Liver (tissue), 8 donors: ENCODE measurements at regions not wholly inside any gene's neighbourhood (a gene's known extent, or its start where the extent isn't known, plus 50 kb on each side); places are given as distances from the start of the nearest gene placed in this dataset.
A peak's percentile ranks its signal among the peaks of the same experiment; 100 is the strongest.
"Not testable (repeated sequence)": the region's sequence is repeated elsewhere in the genome, so short reads cannot be mapped to it uniquely, and the experiment has no call there.

Source experiments
- DNase-seq: peaks from one replicate; pipeline ENCODE4 v3.0.0-alpha.2; 2017; ENCODE audit warnings: low spot score
- H3K27ac ChIP-seq, 2 donors: one replicate each; pipeline ENCODE4 v1.7.0; 2013; ENCODE audit warnings: inconsistent platforms in 2 of 2, low read length in 2 of 2, control low read depth in 1 of 2, low read depth in 1 of 2, mild to moderate bottlenecking in 1 of 2
- H3K27me3 ChIP-seq, 4 donors: one replicate each; pipeline versions ENCODE4 v1.6.1 to v1.7.0; 2013; ENCODE audit warnings: low read length in 3 of 4, inconsistent platforms in 1 of 4, mild to moderate bottlenecking in 1 of 4, moderate library complexity in 1 of 4; ENCODE audit not compliant: control insufficient read depth in 4 of 4, insufficient read depth in 4 of 4
- H3K36me3 ChIP-seq, 4 donors: one replicate each; pipeline versions ENCODE4 v1.6.1 to v1.7.0; 2013; ENCODE audit warnings: low read length in 3 of 4, mild to moderate bottlenecking in 3 of 4, low read depth in 1 of 4, moderate library complexity in 1 of 4; ENCODE audit not compliant: control insufficient read depth in 4 of 4, insufficient read depth in 3 of 4
- H3K4me1 ChIP-seq, 4 donors: one replicate each; pipeline versions ENCODE4 v1.6.1 to v1.7.0; 2013; ENCODE audit warnings: low read length in 3 of 4, mild to moderate bottlenecking in 3 of 4, moderate library complexity in 1 of 4; ENCODE audit not compliant: control insufficient read depth in 4 of 4, insufficient read depth in 4 of 4
- H3K4me3 ChIP-seq, 3 donors: one replicate each; pipeline versions ENCODE4 v1.6.1 to v1.7.0; 2013; ENCODE audit warnings: low read length in 3 of 3, control low read depth in 1 of 3, low read depth in 1 of 3, mild to moderate bottlenecking in 1 of 3
- H3K9ac ChIP-seq, 2 donors: one replicate each; pipeline ENCODE4 v1.7.0; 2013; ENCODE audit warnings: low read length in 2 of 2, mild to moderate bottlenecking in 2 of 2, moderate library complexity in 2 of 2, control low read depth in 1 of 2, low read depth in 1 of 2
- H3K9me3 ChIP-seq, 4 donors: one replicate each; pipeline versions ENCODE4 v1.6.1 to v1.7.0; 2013; ENCODE audit warnings: low read length in 3 of 4; ENCODE audit not compliant: control insufficient read depth in 4 of 4
- ATF3 ChIP-seq: IDR thresholded peaks from 2 replicates; pipeline ENCODE4 v1.6.1; 2016; ENCODE audit warnings: antibody characterized with exemption
- CTCF ChIP-seq: fragments of 150-350 bp; IDR thresholded peaks from 2 replicates; pipeline ENCODE4 v1.5.1; 2017; ENCODE audit warnings: improper control_type of control experiment, low read depth, low read length; ENCODE audit not compliant: missing input control
- GABPA ChIP-seq, 2 donors: IDR thresholded peaks in 1 of 2; conservative IDR thresholded peaks in 1 of 2; 2 replicates each; pipeline ENCODE4 v1.6.1; 2016; ENCODE audit warnings: antibody characterized with exemption in 2 of 2, mild to moderate bottlenecking in 1 of 2, moderate library complexity in 1 of 2
- HNF4A ChIP-seq, 2 donors: conservative IDR thresholded peaks; 2 replicates each; pipeline ENCODE4 v1.6.1; 2016; ENCODE audit warnings: antibody characterized with exemption in 2 of 2, mild to moderate bottlenecking in 2 of 2
- JUND ChIP-seq, 2 donors: IDR thresholded peaks; 2 replicates each; pipeline ENCODE4 v1.6.1; 2016; ENCODE audit warnings: antibody characterized with exemption in 2 of 2
- RAD21 ChIP-seq, 2 donors: IDR thresholded peaks; 2 replicates each; pipeline ENCODE4 v1.6.1; 2016; ENCODE audit warnings: antibody characterized with exemption in 2 of 2, mild to moderate bottlenecking in 2 of 2
- REST ChIP-seq: IDR thresholded peaks from 2 replicates; pipeline ENCODE4 v1.6.1; 2016; ENCODE audit warnings: antibody characterized with exemption, mild to moderate bottlenecking
- TAF1 ChIP-seq: conservative IDR thresholded peaks from 2 replicates; pipeline ENCODE4 v1.6.1; 2016; ENCODE audit warnings: antibody characterized with exemption, mild to moderate bottlenecking
- YY1 ChIP-seq: IDR thresholded peaks from 2 replicates; pipeline ENCODE4 v1.6.1; 2016; ENCODE audit warnings: antibody characterized with exemption, mild to moderate bottlenecking
- WGBS: extraction: QIAGEN DNeasy Blood & Tissue Kit; methylation state at CpG from one replicate; pipeline ENCODE4 v1.1.7; 2013; 5-methylcytosine and 5-hydroxymethylcytosine counted together
- donor health status: healthy.
- donor health status: healthy.
- donor health status: healthy.
- donor health status: healthy.
- donor health status: healthy.

DNA sequence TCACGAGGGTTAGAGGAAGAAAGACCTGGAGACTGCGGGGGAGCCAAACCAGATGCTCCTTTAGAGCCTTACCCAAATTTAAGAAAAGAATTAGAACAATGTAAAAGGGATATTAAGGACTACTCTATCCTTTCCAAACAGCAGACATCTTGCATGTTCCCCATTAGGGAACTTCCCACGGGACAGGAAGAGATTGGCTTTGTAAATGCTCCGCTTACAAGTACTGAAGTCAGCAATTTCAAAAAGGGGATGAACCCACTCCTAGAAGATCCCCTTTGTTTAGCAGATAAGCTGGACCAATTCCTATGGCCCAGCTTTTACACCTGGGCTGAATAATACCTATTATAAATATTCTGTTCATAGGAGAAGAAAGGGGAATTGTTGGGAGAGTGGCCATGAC is 74.2 kb downstream of the APOBEC1 start:
- TF ChIP-seq YY1: no peak
- no peak for TF ChIP-seq GABPA (IDR thresholded peaks at IDR 0.05 in 1 of 2, conservative IDR thresholded peaks at IDR 0.05 in 1 of 2)
- TF ChIP-seq JUND (IDR thresholded peaks at IDR 0.05): no peak
- no peak for TF ChIP-seq TAF1
- TF ChIP-seq ATF3: no peak
- TF ChIP-seq REST: no peak
- WGBS: 85% methylated on average over 4 of the region's 4 CpGs
- Histone ChIP-seq H3K27ac (no peak overlapping the region), H3K4me3 (no peak overlapping the region), H3K9ac (no peak overlapping the region), H3K9me3 (no peaks in the 10 kb centered on the region), H3K4me1 (peaks cover 0 to 2% (median 0%) of the 10 kb centered on the region in 4 donors), H3K36me3 (no peaks in the 10 kb centered on the region), H3K27me3 (peaks cover 0 to 8% (median 0%) of the 10 kb centered on the region in 4 donors)
- DNase-seq: no peak

GRCh38 chr12:7590085-7590484 is 75.6 kb downstream of the APOBEC1 start:
- not testable (repeated sequence) for H3K4me3 ChIP-seq, H3K27ac ChIP-seq, H3K27me3 ChIP-seq, H3K9ac ChIP-seq, H3K9me3 ChIP-seq, H3K36me3 ChIP-seq, H3K4me1 ChIP-seq, DNase-seq
- 96% methylated on average over 27 of the region's 27 CpGs for WGBS

- 40% methylated on average over 4 of the region's 4 CpGs for WGBS
- not testable (repeated sequence) for H3K27me3 ChIP-seq, H3K4me1 ChIP-seq, H3K9ac ChIP-seq, H3K36me3 ChIP-seq, H3K4me3 ChIP-seq, H3K9me3 ChIP-seq, H3K27ac ChIP-seq
- DNase-seq: peak; percentile 45
- TF ChIP-seq CTCF (peak; percentile 69), YY1 (peak; percentile 28), RAD21 (IDR thresholded peaks at IDR 0.05) (peak; percentile 76 to 83), HNF4A (conservative IDR thresholded peaks at IDR 0.05) (peak; percentile 12 to 25)
Measured at GRCh38 chr12:7588742-7589329, 76.9 kb downstream of the APOBEC1 start.

DNA sequence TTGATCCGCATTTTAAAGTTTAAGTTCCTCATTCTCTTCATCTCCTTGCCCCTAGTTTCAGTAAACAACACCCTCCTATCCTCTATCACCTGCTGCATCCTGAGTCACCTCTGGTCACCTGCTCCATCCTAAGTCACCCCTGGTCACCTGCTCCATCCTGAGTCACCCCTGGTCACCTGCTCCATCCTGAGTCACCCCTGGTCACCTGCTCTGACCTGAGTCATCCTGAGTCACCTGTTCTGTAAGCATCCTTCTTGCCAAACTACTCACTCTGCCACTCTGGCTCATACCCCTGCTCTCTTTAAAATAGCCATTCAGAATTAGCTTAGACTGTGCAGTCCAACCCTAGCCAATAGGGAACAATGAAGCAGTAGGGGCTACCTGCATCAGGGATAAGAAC is 80.6 kb upstream of the CD163 start:
- not testable (repeated sequence) for H3K27ac ChIP-seq, DNase-seq, H3K9ac ChIP-seq, H3K4me1 ChIP-seq, H3K4me3 ChIP-seq, H3K9me3 ChIP-seq, H3K27me3 ChIP-seq, H3K36me3 ChIP-seq
- WGBS: 86% methylated on average over 1 of the region's 1 CpG
